Transverse colon (tissue), 4 donors: ENCODE measurements at regions not wholly inside any gene's neighbourhood (a gene's known extent, or its start where the extent isn't known, plus 50 kb on each side); places are given as distances from the start of the nearest gene placed in this dataset.
"Not testable (repeated sequence)": the region's sequence is repeated elsewhere in the genome, so short reads cannot be mapped to it uniquely, and the experiment has no call there.

Source experiments
- POLR2A ChIP-seq: fragments of 450-650 bp; IDR thresholded peaks from one replicate; pipeline ENCODE4 v1.6.1; 2016; ENCODE audit warnings: antibody characterized with exemption, mild to moderate bottlenecking, moderate library complexity
- POLR2AphosphoS5 ChIP-seq, 3 donors: sonication (generic); formaldehyde crosslinking; IDR thresholded peaks; one replicate each; pipeline ENCODE4 v1.6.1; 2016; ENCODE audit warnings: antibody characterized with exemption in 3 of 3
- TF ChIP-seq, protein P1 (sequence below), 5 experiments: fragments of 200-600 bp in 3 of 5; fragments of 450-650 bp in 2 of 5; sonication (generic) in 3 of 5; IDR thresholded peaks; 1 replicate in 2 of 5; 2 replicates in 3 of 5; pipeline ENCODE4 v1.5.1; 2016 to 2017; ENCODE audit warnings: antibody characterized with exemption in 5 of 5, inconsistent platforms in 3 of 5, mild to moderate bottlenecking in 2 of 5, moderate library complexity in 1 of 5

DNA sequence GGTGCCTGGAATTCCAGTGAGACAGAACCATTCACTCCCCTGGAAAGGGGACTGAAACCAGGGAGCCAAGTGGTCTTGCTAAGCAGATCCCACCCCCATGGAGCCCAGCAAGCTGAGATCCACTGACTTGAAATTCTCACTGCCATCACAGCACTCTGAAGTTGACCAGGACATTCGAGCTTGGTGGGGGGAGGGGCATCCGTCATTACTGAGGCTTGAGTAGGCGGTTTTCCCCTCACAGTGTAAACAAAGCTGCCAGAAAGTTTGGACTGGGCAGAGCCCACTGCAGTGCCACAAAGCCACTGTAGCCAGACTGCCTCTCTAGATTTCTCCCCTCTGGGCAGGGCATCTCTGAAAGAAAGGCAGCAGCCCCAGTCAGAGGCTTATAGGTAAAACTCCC is 623.9 kb upstream of the CCDC179 start:
- not testable (repeated sequence) for TF ChIP-seq POLR2A; POLR2AphosphoS5 (IDR thresholded peaks at IDR 0.05)
- TF ChIP-seq, protein P1, sequence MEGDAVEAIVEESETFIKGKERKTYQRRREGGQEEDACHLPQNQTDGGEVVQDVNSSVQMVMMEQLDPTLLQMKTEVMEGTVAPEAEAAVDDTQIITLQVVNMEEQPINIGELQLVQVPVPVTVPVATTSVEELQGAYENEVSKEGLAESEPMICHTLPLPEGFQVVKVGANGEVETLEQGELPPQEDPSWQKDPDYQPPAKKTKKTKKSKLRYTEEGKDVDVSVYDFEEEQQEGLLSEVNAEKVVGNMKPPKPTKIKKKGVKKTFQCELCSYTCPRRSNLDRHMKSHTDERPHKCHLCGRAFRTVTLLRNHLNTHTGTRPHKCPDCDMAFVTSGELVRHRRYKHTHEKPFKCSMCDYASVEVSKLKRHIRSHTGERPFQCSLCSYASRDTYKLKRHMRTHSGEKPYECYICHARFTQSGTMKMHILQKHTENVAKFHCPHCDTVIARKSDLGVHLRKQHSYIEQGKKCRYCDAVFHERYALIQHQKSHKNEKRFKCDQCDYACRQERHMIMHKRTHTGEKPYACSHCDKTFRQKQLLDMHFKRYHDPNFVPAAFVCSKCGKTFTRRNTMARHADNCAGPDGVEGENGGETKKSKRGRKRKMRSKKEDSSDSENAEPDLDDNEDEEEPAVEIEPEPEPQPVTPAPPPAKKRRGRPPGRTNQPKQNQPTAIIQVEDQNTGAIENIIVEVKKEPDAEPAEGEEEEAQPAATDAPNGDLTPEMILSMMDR (IDR thresholded peaks at IDR 0.05): not testable (repeated sequence)
